ENCODE measurements at regions not wholly inside any gene's neighbourhood (a gene's known extent, or its start where the extent isn't known, plus 50 kb on each side); places are given as distances from the start of the nearest gene placed in this dataset.

DNA sequence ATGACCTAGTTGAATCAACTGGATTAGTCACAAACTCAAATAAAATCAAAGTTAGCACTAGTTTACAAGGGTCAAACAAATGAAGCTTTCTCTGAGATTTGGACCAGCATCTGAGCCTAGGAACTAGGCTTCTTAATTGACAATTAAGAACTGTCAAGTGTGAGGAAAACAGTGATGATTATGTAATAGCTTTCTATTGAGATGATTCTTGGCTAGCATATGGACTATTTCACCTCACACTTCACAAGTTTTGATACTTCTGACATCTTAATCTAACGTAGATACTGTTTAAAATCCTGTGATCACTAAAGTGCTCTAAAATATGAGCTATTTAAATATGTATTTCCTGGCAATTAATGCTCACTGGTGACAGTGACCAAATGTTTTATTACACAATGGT is 542.9 kb downstream of the EFNA5 start:
- Histone ChIP-seq H3K9me1 (ENCODE audit: insufficient read depth, low read length) (no peaks in the 10 kb centered on the region), H2AFZ (replicated peaks; ENCODE audit: low read length, poor library complexity) (no peak overlapping the region), H3K9ac (ENCODE audit: low read depth, low read length) (no peak overlapping the region), H3K4me1 (ENCODE audit: control insufficient read depth, insufficient read depth, low read length) (no peaks in the 10 kb centered on the region), H3K36me3 (ENCODE audit: control insufficient read depth, insufficient read depth, low read length) (no peaks in the 10 kb centered on the region), H3K23ac (ENCODE audit: low read depth, low read length) (no peak overlapping the region), H3K27ac (ENCODE audit: insufficient read depth, low read length) (no peak overlapping the region), H2BK20ac (ENCODE audit: low read depth, low read length) (no peak overlapping the region), H3K18ac (ENCODE audit: low read depth, low read length) (no peak overlapping the region), H2BK120ac (ENCODE audit: low read depth, low read length) (no peak overlapping the region), H3K56ac (ENCODE audit: extremely low read depth, insufficient read depth, low read length) (no peak overlapping the region), H2BK15ac (ENCODE audit: low read depth, low read length) (no peak overlapping the region), H2BK5ac (ENCODE audit: low read depth, low read length, poor library complexity, severe bottlenecking) (no peak overlapping the region), H2AK9ac (replicated peaks; ENCODE audit: low read depth, low read length, poor library complexity) (no peak overlapping the region), H2AK5ac (ENCODE audit: low read depth, low read length) (no peak overlapping the region), H4K5ac (ENCODE audit: low read depth, low read length) (no peak overlapping the region), H3K4me2 (ENCODE audit: low read depth, low read length) (no peak overlapping the region), H3K79me1 (ENCODE audit: low read depth in 1 of 2, low read length in 2 of 2) (no peaks in the 10 kb centered on the region), H3K4me3 (ENCODE audit: insufficient read depth, low read depth, low read length) (no peak overlapping the region), H3K14ac (replicated peaks; ENCODE audit: low read depth, low read length) (no peak overlapping the region), H3K27me3 (ENCODE audit: control insufficient read depth, insufficient read depth, low read length) (no peaks in the 10 kb centered on the region), H3K4ac (ENCODE audit: low read depth, low read length) (no peak overlapping the region), H3K9me3 (ENCODE audit: control insufficient read depth, insufficient read depth, low read length) (no peaks in the 10 kb centered on the region), H4K8ac (ENCODE audit: low read depth in 2 of 2, low read length in 2 of 2) (no peak overlapping the region), H4K20me1 (ENCODE audit: insufficient read depth, low read length) (no peaks in the 10 kb centered on the region), H4K91ac (ENCODE audit: insufficient read depth, low read depth, low read length) (no peak overlapping the region)
- no CpG with 5 or more reads among the region's 1 CpG for WGBS, 2 experiments (ENCODE audit: extremely low coverage in 2 of 2, insufficient read length in 1 of 2)
- intact Hi-C loops (cut with micrococcal nuclease) (no loop called here), in situ Hi-C loops (cut with MboI; ENCODE audit: low sequenced_read_pairs) (no loop called here), dilution Hi-C loops (cut with HindIII; ENCODE audit: low sequenced_read_pairs, unreplicated experiment) (no loop called here)
- CTCF ChIA-PET = interaction anchor here (0.6 kb wide), 1 partner anchor 443 kb away, joined by 3 read pairs; no protein-coding TSS in a partner anchor
- DNase-seq = no peak
- POLR2A ChIA-PET (ENCODE audit: unreplicated experiment) = no interaction called here
- ATAC-seq (ENCODE audit: low read depth) = no peak
- TF ChIP-seq POLR2A (IDR thresholded peaks at IDR 0.05; ENCODE audit: low read depth, low read length) (no peak), BHLHE40 (IDR thresholded peaks at IDR 0.05; ENCODE audit: low read depth, low read length) (no peak), MAFK (IDR thresholded peaks at IDR 0.05; ENCODE audit: low read depth, low read length) (no peak), CHD1 (IDR thresholded peaks at IDR 0.05; ENCODE audit: low read depth, low read length) (no peak), RCOR1 (IDR thresholded peaks at IDR 0.05; ENCODE audit: insufficient replicate concordance, low read length) (no peak), CEBPB (IDR thresholded peaks at IDR 0.05; ENCODE audit: low read depth, low read length) (no peak), MXI1 (IDR thresholded peaks at IDR 0.05; ENCODE audit: borderline replicate concordance, low read depth, low read length) (no peak), SMC3 (IDR thresholded peaks at IDR 0.05; ENCODE audit: low read depth, low read length) (no peak), RFX5 (IDR thresholded peaks at IDR 0.05; ENCODE audit: low read depth, low read length) (no peak), FOS (IDR thresholded peaks at IDR 0.05; ENCODE audit: low read depth, low read length) (no peak), NFE2L2 (IDR thresholded peaks at IDR 0.05; ENCODE audit: low read depth, low read length) (no peak), MAZ (IDR thresholded peaks at IDR 0.05; ENCODE audit: borderline replicate concordance, low read depth, low read length) (no peak), RAD21 (IDR thresholded peaks at IDR 0.05; ENCODE audit: low read length) (no peak)
- TF ChIP-seq, protein P1, sequence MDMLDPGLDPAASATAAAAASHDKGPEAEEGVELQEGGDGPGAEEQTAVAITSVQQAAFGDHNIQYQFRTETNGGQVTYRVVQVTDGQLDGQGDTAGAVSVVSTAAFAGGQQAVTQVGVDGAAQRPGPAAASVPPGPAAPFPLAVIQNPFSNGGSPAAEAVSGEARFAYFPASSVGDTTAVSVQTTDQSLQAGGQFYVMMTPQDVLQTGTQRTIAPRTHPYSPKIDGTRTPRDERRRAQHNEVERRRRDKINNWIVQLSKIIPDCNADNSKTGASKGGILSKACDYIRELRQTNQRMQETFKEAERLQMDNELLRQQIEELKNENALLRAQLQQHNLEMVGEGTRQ (IDR thresholded peaks at IDR 0.05; ENCODE audit: low read depth, low read length) = no peak
- TF ChIP-seq, protein P2, sequence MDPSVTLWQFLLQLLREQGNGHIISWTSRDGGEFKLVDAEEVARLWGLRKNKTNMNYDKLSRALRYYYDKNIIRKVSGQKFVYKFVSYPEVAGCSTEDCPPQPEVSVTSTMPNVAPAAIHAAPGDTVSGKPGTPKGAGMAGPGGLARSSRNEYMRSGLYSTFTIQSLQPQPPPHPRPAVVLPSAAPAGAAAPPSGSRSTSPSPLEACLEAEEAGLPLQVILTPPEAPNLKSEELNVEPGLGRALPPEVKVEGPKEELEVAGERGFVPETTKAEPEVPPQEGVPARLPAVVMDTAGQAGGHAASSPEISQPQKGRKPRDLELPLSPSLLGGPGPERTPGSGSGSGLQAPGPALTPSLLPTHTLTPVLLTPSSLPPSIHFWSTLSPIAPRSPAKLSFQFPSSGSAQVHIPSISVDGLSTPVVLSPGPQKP (IDR thresholded peaks at IDR 0.05; ENCODE audit: borderline replicate concordance, low read depth, low read length) = no peak
- TF ChIP-seq, protein P3, sequence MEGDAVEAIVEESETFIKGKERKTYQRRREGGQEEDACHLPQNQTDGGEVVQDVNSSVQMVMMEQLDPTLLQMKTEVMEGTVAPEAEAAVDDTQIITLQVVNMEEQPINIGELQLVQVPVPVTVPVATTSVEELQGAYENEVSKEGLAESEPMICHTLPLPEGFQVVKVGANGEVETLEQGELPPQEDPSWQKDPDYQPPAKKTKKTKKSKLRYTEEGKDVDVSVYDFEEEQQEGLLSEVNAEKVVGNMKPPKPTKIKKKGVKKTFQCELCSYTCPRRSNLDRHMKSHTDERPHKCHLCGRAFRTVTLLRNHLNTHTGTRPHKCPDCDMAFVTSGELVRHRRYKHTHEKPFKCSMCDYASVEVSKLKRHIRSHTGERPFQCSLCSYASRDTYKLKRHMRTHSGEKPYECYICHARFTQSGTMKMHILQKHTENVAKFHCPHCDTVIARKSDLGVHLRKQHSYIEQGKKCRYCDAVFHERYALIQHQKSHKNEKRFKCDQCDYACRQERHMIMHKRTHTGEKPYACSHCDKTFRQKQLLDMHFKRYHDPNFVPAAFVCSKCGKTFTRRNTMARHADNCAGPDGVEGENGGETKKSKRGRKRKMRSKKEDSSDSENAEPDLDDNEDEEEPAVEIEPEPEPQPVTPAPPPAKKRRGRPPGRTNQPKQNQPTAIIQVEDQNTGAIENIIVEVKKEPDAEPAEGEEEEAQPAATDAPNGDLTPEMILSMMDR (conservative IDR thresholded peaks at IDR 0.05; ENCODE audit: low read depth, low read length) = no peak
- no TSS peak for BruUV-seq (replicated peaks)

Measured in IMR-90 (cell line).